CD4-positive, alpha-beta T cell treated with Interleukin-4 for 4 hours (primary cell): ENCODE measurements at regions not wholly inside any gene's neighbourhood (a gene's known extent, or its start where the extent isn't known, plus 50 kb on each side); places are given as distances from the start of the nearest gene placed in this dataset.

Experiments used
- DNase-seq: peaks from one replicate; pipeline ENCODE4 v3.0.0-alpha.2; 2020

DNA sequence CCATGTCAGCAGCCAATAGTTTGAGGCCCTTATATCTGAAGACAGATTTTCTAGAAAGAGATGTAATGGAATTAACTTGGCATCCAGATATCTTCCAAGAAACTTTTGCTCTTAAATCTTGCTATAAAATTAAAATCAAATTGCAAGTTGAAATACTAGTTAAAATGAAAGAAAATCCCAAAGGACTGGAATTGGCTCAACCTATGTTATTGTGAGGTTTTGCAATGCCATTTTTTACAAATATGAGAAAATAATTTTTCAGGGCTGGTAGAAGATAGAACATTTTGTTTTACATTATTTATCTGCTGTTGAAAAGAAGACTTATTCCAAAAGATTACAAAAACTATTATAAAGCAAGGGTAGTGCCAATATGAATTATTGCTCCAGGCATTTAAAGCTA lies 92.2 kb upstream of the AGTR1 start:
- no peak for DNase-seq

DNA sequence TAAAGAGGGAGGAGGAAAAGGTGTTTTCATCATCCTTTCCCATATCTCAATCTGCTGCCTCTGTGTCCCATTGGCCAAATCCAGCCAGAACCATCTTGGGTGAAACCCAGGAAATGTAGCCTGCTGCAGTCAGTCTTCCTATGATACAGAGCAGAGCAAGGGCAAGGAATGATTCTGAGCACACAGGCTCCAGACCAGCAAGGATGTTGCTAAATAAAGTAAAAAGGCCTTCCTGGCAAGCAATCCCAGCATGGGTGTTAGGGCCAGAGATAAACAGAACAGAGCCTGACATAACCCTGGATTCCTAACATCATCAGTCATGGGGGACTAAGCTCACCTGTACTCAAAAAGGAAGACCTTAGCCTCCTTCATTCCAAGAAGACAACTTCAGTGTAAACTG lies 90.7 kb upstream of the AGTR1 start:
- no peak for DNase-seq

DNA sequence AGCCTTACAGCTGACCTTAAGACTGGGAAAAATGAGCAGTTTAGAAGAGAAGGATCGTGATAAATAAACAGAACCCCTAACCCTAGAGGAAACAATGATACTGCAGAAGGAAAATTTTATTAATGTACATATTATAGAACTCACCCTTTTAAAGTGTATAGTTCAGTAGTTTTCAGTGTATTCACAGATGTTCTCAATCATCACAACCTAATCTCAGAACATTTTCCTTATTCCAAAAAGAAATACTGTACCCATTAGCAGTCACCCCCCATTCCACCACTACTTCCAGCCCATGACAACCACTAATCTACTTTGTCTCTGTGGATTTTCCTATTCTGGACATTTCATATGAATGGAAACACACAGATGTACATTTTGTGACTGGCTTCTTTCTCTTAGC lies 90.2 kb upstream of the AGTR1 start:
- no peak for DNase-seq

DNA sequence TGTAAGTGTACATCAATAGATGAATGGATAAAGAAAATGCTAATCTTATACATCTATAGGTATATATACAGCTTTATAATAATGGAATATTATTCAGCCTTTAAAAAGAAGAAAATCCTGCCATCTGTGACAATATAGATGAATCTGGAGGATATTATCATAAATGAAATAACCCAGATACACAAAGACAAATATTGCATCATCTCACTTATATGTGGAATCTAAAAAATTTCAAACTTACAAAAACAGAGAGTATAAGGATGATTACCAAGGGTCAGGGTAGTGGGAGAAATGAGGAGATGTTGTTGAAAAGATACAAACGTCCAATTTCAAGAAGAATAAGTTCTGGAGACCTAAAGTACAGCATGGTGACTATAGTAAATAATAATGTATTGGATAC lies 85.4 kb upstream of the AGTR1 start:
- DNase-seq, result no peak

DNA sequence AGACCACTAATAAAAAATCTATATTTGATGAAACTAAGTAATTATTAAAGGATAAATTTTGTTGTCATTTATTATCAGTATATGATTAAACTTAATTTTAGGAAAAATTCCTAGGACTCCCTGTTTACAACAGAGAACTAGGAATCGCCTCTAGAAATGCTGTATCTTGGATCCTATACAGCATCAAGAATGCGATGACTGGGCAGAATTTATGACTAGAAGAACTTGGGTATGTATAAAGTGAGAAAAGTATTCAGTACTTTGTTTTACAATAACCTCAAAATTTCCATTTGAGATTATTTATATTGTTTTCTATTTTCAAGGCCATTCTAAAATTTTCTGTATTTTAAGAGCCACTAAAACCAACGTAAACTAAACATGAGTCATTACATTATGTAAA lies 82.3 kb upstream of the AGTR1 start:
- DNase-seq, result no peak

DNA sequence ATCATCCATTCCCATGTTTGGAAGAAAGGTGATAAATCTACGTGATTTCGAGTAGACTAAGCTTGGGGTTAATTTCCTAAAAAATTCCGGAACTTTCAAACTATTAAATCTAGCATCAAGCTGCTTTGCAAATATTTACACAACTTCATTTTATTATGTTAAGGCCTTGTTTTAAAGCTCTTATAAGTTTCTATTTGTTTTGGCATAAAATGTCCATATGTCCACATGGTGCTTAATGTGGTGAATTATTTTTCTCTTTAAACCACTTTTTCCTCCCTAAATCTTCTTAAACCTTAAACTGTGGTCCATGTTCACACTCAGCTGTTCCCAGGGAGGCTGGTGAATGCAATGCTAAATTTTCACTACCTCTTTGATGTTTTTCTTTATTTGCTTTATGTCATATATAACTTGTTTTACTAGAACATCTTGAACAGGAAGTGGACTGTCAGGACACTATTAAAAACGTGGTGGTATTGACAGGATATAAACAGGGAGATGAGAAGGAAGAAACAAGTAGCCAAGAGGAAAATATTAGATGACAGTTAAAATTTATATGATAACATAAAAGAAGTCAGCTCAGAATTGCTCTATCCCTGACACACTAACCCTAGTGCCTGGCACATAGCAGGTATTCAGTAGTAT lies 72.5 kb upstream of the AGTR1 start:
- DNase-seq, result no peak

DNA sequence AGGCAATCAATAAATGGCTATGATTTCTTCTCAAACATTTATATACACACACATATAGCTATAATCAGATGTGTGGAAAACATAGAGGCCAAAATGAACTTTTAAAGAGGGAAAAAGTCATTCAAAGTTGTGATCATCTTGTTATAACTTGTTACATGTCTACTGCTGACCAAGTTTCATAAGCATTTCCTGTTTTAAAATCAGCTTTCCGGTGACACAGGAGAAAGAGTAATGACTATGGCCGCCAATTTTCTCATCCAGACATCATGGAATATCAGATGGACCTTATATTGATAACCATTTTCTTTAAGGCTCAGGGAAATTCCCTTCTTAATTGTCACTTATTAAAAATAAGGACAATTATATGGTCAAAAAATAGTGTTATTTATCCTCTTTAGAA lies 71.7 kb upstream of the AGTR1 start:
- no peak for DNase-seq

DNA sequence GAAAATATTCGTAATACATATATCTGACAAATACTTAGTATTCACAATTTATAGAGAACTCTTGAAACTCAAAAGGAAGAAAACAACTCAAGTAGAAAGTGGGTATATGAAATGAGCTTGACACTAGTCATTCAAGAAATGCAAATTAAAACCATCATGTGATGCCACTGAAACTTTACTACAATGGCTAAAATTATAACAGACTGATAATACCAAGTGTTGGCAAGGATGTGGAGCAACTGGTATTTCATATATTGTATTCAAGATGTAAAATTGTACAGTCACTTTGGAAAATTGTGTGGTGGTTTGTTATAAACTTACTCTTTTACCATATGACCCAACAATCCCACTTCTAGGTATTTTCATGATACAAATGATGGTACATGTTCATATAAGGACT lies 68.7 kb upstream of the AGTR1 start:
- no peak for DNase-seq

DNA sequence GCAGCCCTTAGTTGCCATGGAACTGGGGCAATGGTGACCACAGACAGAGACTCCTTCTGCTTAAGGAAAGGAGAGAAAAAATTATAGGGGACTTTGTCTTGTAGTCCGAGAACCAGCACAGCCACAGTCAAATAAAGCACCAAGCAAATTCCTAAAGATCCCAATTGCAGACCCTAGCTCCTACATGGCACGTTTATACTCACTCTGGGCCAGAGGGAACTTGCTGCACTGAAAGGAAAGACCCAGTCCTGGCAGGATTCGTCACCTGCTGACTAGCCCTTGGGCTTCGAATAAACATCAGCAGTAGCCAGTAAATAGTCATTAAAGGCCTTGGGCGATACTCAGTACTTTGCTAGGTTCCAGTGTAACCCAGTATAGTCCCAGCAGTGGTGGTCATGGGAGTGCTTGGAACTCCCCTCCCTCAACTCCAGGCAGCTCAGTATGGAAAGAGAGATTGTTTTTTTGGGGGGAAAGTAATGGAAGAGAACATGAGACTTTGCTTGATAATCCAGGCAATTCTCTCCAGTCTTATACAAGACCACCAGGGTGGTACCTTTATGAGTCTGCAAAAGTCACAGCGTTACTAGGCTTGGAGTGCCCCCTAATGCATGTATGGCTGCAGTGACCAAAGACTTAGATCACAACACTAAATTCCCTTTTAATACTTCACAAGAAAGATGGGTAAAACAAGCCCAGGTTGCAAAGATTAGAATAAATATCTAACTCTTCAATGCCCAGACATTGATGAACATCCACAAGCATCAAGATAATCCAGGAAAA lies 66.4 kb upstream of the AGTR1 start:
- DNase-seq, result no peak

DNA sequence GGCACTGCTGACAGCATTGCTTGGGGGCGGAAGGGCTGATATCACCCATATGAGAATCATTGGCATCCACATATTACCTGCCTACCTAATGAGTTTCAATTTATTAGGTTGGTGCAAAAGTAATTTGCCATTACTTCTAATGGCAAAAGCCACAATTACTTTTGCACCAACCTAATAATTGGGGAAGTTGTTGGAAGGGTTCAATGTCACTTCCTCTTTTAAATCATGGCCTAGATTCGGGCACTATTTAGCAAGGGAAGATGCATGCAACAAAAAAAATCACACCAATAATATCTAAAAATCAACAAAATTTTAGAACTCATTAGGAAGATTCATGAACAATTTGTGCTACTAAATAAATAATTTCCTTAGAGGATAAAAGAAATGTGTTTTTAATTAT lies 56.0 kb upstream of the AGTR1 start:
- DNase-seq, result no peak

DNA sequence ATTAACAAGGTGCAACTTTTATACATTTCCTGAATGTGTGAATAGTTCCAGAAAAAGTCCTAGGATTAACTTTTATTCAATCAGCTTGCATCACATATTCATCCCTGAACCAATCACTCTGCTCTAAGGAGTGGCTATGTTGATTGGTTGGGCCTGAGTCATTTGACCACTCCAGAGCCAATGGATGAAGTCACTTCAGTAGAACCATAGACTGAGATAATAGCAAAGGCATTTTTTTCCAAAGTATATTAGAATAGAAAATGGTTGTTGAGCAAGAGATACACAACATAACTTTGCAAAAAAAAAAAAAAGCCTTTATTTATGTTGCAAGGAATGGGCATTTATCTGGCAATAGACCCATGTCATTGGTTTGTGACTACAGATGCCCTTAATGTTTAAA lies 55.5 kb upstream of the AGTR1 start:
- no peak for DNase-seq

DNA sequence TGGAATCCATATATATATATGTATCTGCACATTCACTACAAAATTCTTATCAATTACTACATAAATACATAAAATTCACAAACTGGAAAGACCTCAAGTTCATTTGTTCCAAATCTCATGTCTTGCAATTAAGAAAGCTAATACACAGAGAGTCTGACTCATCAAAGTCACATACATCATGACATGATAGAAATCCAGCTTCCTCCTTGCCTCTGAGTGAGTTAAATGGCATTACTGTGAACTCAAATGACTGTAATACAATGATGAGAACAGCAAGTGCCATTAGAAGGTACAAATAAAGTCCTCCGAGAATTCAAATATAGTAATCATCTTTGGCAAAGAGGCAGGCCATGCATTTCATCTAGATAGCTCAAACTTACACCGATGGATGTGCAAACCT lies 55.1 kb upstream of the AGTR1 start:
- DNase-seq, result no peak

DNA sequence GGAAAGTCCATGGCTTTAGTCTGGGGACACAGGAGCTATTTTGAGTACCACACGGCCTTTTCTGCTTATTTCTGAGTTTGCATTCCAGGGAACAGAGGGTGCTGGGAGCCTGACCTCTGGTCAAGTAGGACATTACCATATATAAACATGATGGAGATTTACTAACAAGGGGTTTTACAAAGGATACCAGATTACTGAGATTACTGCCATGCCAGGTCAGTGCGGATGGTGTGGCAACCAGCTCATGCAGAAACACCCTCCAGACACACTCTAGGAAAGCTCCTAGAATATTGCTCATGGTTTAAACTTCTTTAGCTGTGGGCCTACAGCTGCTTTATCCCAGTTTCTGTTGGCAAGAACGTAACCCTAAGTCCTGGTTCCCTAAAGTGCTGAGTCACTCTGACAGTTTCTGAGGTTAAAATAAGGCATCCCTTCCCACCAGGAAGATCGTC lies 54.3 kb upstream of the AGTR1 start:
- no peak for DNase-seq

DNA sequence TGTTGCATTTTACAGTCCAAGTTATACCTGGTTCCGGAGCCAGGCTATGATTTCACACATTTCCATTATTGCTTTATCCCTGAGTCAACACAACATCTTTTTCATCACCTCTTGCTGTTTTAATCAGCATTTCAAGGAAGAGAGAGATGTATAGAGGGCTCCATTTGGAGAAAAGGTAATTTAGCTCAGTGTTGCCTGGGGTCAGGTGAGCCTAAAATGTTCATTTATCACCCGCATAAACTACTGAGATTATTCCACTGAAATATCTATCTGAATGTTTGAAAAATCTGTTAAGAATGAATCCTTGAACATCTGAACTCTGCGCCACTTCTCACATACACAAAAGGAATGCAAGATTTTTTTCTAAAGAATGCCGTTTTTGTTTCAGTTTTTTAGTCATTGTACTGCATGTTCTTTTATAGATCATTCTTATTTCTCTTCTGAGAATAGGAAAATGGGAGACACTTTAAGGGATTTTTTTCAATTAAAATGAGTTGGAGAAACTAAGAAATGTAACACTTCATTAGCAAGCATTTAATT lies 51.5 kb upstream of the AGTR1 start:
- DNase-seq, result no peak
